Ectodermal cell (in vitro differentiated cells): ENCODE measurements at regions not wholly inside any gene's neighbourhood (a gene's known extent, or its start where the extent isn't known, plus 50 kb on each side); places are given as distances from the start of the nearest gene placed in this dataset.

Experiments
- H3K27ac ChIP-seq: 2 replicates; pipeline ENCODE4 v1.7.0; 2013; ENCODE audit warnings: mild to moderate bottlenecking, low read depth, low read length; ENCODE audit not compliant: insufficient read depth, poor library complexity, severe bottlenecking
- H3K27me3 ChIP-seq: 2 replicates; pipeline ENCODE4 v1.7.0; 2013; ENCODE audit warnings: mild to moderate bottlenecking, low read length; ENCODE audit not compliant: insufficient read depth, control insufficient read depth, poor library complexity, severe bottlenecking
- H3K36me3 ChIP-seq: one replicate; pipeline ENCODE4 v1.7.0; 2013; ENCODE audit warnings: low read length; ENCODE audit not compliant: control insufficient read depth, insufficient read depth
- H3K4me1 ChIP-seq: one replicate; pipeline ENCODE4 v1.7.0; 2013; ENCODE audit warnings: low read length; ENCODE audit not compliant: control insufficient read depth, insufficient read depth
- H3K4me3 ChIP-seq: 2 replicates; pipeline ENCODE4 v1.7.0; 2013; ENCODE audit warnings: low read depth, low read length, control low read depth; ENCODE audit not compliant: insufficient read depth
- H3K9me3 ChIP-seq: 2 replicates; pipeline ENCODE4 v1.7.0; 2013; ENCODE audit warnings: mild to moderate bottlenecking, low read length, moderate library complexity; ENCODE audit not compliant: control insufficient read depth
- WGBS, 2 experiments: methylation state at CpG; one replicate each; pipeline ENCODE4 v1.1.7; 2013; ENCODE audit warnings: missing lambda C conversion rate in 2 of 2; 5-methylcytosine and 5-hydroxymethylcytosine counted together

DNA sequence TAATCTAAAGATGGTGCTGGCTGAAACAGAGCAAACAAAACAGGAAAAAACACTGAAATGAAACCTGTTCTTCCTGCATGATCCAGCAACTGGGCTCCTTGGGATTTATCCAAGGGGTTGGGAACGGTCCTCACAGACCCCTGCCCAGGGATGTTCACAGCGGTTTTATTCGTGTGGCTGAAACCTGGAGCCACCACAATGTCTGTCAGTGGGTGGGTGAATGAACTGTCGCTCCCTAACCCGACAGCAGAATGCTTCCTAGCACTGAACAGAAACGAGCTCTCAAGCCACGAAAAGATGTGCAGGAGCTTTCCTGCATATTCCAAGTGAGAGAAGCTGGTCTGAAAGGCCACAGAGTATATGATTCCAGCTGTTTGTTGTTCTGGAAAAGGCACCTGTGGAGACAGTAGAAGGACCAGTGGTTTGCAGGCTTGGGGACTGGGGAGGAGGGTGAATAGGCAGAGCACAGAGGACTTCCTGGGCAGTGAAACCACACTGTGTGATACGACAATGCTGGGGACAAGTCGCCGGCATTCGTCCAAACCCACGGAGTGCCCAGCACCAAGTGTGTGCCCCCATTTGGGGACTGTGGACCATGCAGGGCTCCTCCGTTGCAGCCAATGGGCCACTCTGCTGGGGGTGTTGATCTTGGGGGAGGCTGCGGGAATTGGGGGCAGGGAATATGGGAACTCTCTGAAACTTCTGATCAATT, 73.9 kb downstream of the TEX29 start:
- WGBS, 2 experiments: 93 to 95% methylated on average over 14 of the region's 14 CpGs
- Histone ChIP-seq H3K9me3 (no peaks in the 10 kb centered on the region), H3K27ac (no peak overlapping the region), H3K4me3 (no peak overlapping the region), H3K27me3 (no peaks in the 10 kb centered on the region), H3K4me1 (no peaks in the 10 kb centered on the region), H3K36me3 (no peaks in the 10 kb centered on the region)

DNA sequence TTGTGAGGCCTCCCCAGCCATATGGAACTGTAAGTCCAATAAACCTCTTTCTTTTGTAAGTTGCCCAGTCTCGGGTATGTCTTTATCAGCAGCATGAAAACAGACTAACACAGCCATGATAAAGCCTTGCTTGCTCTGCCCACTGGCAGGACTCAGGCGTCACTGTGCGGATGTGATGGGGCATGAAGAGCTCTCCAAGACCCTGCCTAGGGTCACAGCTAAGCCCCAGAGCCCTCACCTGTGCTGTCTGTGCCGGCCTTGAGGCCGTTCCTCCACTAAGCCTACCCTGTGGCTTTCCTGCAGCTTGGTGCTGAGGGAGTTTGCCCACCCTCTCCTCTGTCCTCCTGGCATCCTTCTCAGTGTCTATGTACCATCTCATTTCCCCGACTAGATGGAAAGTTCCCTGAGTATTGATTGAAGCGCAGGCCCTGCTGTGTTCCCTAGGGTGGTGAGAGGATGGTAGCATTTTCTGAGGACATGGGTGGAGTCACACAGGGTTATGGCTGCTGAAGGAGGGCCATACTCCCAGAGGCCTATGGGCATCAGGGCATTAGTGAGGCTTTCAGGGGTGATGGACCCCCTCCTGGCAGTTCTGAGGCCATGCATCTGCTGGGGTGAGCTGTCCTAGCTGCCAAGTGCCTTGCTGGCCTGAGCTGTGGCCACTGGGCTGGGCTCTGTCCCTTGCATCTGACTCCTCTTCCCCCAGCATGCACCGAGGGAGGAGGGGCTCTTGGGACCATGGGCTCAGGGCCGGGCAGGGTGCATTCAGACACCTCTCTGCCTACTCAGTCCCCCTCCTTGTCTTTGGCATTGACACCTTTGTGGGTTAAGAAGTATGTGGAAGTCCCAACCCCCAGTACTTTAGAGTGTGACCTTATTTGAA, 75.3 kb downstream of the TEX29 start:
- H3K27me3 ChIP-seq: no peaks in the 10 kb centered on the region

DNA sequence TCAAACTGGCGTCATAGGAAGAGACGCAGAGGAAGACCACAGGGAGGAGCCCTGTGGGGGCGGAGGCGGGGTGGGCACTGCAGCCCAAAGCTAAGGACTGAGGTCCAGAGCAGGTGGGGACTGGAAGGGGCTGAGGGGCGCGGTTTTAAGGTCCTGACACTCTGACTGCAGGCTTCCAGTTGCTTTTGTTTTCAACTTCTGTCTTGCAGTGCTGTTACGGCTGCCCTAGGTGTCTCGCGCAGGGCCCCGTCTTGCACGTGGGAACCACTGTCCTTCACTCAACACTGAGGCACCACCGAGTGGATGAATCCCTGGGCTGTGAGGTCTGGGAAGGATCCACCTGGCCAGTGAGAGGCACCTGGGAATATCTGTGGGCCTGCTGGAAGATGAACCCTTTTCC, 76.0 kb downstream of the TEX29 start:
- no peaks in the 10 kb centered on the region for H3K9me3 ChIP-seq
- WGBS, 2 experiments: 85 to 88% methylated on average over 12 of the region's 12 CpGs
- H3K4me3 ChIP-seq: no peak overlapping the region
- H3K36me3 ChIP-seq: no peaks in the 10 kb centered on the region
- no peak overlapping the region for H3K27ac ChIP-seq
- no peaks in the 10 kb centered on the region for H3K27me3 ChIP-seq
- no peaks in the 10 kb centered on the region for H3K4me1 ChIP-seq

More for the DNA sequence above, 75.3 kb downstream of the TEX29 start:
- H3K4me1 ChIP-seq: no peaks in the 10 kb centered on the region
- no peak overlapping the region for H3K4me3 ChIP-seq
- no peaks in the 10 kb centered on the region for H3K36me3 ChIP-seq
- H3K27ac ChIP-seq: no peak overlapping the region
- no peaks in the 10 kb centered on the region for H3K9me3 ChIP-seq
- WGBS, 2 experiments: 94 to 96% methylated on average over 9 of the region's 9 CpGs

DNA sequence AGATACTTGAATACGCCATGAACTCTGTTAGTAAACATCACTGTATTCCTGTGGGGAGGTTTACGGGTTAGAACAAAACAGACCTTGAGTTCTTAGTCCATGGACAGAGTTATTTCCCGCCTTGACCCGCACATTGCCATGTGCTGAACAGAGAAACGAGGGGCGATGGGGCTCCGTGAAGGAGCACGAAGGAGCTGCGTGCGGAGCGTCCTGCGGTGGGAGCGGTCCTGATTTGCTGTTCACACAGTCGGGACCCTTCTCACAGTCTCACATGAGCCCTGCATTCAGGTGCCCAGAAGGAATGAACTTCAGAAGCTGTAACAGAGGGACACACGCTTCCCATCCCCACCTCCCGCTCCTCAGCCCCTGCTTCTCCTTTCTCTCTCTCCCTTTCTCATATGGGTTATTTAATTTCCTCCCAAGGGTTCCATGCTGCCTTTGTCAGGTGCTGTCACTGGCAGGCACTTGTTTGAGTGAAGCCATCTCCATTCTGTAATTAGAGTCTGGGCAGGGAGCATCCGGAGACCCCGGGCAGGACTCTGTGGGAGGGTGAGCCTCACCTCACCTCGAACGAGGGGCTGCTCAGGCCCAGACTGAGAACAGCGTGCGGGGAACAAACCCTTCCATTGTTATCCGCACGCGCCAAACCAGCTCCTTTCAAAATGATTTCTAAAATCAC, 76.9 kb downstream of the TEX29 start:
- H3K9me3 ChIP-seq: no peaks in the 10 kb centered on the region
- no peaks in the 10 kb centered on the region for H3K36me3 ChIP-seq
- no peak overlapping the region for H3K4me3 ChIP-seq
- no peaks in the 10 kb centered on the region for H3K27me3 ChIP-seq
- no peak overlapping the region for H3K27ac ChIP-seq
- WGBS, 2 experiments: 94 to 95% methylated on average over 25 of the region's 25 CpGs
- no peaks in the 10 kb centered on the region for H3K4me1 ChIP-seq

DNA sequence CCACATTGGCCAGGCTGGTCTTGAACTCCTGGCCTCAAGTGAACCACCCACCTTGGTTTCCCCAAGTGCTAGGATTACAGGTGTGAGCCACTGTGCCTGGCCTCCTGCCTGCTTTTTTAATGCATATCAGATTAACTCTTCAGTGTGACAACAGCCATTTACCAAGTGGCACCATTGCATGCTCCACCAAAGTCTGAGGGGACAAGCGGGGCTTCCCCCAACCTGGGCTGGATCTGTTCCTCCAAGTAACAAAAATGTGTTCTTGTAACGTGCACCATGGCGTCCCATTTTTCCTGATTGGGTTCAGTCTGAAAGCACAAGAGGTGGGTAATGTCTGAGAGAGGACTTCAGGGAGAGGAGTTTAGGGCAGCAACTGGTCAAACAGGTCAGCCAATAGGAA, 77.8 kb downstream of the TEX29 start:
- Histone ChIP-seq H3K27ac (no peak overlapping the region), H3K4me1 (no peaks in the 10 kb centered on the region), H3K27me3 (no peaks in the 10 kb centered on the region), H3K9me3 (no peaks in the 10 kb centered on the region), H3K4me3 (no peak overlapping the region), H3K36me3 (no peaks in the 10 kb centered on the region)
- WGBS, 2 experiments: 95% methylated on average over 3 of the region's 3 CpGs

DNA sequence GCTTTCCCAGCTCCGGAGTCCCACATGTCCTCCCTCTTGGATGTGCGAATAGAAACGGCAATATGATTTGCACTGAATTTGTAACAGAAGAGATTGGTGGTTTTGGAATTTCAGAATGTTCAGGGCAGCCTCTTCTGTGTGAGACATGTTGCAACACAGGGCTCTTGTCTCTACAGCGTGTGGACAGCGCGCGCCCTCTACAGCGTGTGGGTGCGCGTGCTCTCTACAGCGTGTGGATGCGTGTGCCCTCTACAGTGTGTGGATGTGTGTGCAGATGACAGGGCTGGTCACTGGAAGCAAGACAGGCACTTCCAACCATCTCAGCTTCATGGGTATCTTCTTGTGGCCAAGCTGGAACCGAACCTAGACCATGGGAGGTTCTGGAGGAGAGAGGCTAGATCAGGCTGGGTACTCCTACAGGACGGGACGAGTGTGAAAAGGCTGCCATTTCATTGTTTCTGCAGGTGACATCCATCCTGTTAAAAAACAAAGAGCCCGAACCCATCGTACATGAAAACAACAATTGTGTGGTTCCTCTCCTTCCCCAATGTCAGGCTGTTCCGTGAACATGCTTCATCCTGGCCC, 78.4 kb downstream of the TEX29 start:
- H3K4me1 ChIP-seq: no peaks in the 10 kb centered on the region
- H3K27ac ChIP-seq: no peak overlapping the region
- H3K4me3 ChIP-seq: no peak overlapping the region
- H3K9me3 ChIP-seq: no peaks in the 10 kb centered on the region
- H3K36me3 ChIP-seq: no peaks in the 10 kb centered on the region
- 88 to 89% methylated on average over 18 of the region's 18 CpGs for WGBS, 2 experiments
- H3K27me3 ChIP-seq: no peaks in the 10 kb centered on the region

DNA sequence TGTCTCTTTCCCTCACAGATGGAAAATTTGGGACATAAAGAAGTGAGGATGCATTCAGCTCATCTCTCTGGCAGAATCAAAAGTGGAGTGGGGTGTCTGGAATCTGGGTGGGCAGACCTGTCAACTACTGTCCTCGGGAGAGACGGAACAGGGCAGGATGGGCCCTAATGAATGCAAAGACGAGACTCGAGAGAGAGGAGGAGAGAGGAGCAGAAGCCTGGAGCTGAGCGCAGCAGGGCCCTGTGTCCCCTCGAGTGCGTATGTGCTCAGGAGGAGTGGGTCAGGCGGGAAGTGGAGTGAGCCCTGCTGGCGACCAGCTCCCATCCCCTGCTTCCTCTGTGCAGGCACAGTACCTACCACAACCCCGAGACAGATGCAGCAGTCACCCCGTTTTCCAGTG, 78.9 kb downstream of the TEX29 start:
- Histone ChIP-seq H3K4me3 (no peak overlapping the region), H3K36me3 (no peaks in the 10 kb centered on the region), H3K4me1 (no peaks in the 10 kb centered on the region), H3K27ac (no peak overlapping the region), H3K27me3 (no peaks in the 10 kb centered on the region), H3K9me3 (no peaks in the 10 kb centered on the region)
- 91 to 92% methylated on average over 11 of the region's 11 CpGs for WGBS, 2 experiments

DNA sequence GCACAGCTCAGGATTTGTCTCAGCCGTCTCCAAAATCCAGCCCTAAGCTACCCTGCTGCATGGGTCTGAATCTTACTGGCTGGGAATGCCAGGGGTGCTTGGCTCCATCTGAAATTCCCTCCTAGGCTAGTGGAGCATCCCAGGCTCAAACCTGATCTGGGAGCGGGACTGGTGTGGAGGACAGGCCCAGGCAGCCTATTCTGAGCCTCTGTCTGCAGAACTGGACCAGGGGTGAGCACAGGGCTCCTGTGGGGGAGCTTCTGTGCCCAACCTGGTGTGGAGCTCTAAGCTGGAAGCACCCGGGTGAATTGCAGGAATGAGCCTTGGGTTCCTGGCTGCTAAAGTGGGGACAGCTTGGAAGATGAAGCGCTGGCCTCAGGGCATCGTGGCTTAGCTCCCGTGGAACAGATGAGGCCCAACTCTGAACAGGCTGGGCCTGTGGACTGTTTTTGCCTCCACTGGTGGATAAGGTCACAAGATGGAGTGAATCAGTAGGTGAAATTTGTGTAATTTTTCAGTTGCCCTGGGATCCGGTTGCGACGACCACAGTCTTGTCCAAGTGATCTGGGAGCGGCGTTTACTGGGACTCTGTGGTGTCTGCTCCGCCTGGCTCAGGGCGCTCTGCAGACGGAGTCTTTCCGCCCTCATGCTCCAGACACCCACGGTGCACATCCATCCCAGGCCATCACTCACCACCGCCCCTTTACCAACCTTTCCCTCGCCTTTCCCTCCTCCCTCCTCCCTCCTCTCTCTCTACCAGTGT, 79.5 kb downstream of the TEX29 start:
- WGBS, 2 experiments: 86% methylated on average over 18 of the region's 18 CpGs
- Histone ChIP-seq H3K36me3 (no peaks in the 10 kb centered on the region), H3K9me3 (no peaks in the 10 kb centered on the region), H3K27ac (no peak overlapping the region), H3K4me1 (no peaks in the 10 kb centered on the region), H3K27me3 (no peaks in the 10 kb centered on the region), H3K4me3 (no peak overlapping the region)

DNA sequence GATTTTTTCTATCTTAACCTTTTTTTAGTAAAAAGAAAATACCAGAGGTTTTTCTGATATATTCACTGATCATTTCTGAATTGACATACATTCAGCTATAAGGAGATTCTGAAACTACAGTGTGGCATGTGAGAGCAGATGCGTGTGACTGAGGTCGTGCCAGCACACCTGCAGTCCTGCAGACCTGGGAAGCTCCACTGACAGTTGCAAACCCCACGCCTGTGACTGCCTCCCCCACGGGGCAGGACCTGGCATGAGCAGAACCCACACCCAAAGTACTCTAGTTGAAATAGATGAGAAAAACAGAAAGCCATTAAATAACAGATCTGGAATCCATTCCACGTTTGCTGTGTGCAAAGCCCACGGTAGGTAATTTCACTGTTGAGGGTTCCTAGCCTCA, 80.7 kb downstream of the TEX29 start:
- 74 to 85% methylated on average over 6 of the region's 6 CpGs for WGBS, 2 experiments
- Histone ChIP-seq H3K4me1 (no peaks in the 10 kb centered on the region), H3K9me3 (no peaks in the 10 kb centered on the region), H3K36me3 (no peaks in the 10 kb centered on the region), H3K4me3 (no peak overlapping the region), H3K27me3 (no peaks in the 10 kb centered on the region), H3K27ac (no peak overlapping the region)
